ENCODE measurements at regions not wholly inside any gene's neighbourhood (a gene's known extent, or its start where the extent isn't known, plus 50 kb on each side); places are given as distances from the start of the nearest gene placed in this dataset.
"Not testable (repeated sequence)": the region's sequence is repeated elsewhere in the genome, so short reads cannot be mapped to it uniquely, and the experiment has no call there.

DNA sequence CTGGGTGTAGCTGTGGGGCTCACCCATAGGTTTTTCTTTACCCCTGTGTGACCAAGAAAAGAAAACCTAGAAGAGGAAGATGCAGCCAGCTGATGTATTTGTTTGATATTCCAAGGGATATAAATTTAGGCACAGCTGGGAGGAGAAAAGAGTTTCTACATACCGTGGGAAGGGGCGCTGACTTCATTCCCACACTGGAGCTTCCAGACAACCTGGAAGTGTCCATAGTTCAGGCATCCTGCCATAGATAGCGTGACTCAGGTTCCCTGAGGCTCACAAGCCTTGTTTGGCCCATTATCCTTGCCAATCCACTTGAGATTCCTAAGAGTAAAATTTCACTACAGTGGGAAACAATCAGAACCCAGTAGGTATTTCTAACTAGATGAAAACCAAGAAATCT, 371.7 kb upstream of the NRP1 start:
- no peak overlapping the region for H3K4me3 ChIP-seq (ENCODE audit: low read depth, low read length)
- TF ChIP-seq, protein P1, sequence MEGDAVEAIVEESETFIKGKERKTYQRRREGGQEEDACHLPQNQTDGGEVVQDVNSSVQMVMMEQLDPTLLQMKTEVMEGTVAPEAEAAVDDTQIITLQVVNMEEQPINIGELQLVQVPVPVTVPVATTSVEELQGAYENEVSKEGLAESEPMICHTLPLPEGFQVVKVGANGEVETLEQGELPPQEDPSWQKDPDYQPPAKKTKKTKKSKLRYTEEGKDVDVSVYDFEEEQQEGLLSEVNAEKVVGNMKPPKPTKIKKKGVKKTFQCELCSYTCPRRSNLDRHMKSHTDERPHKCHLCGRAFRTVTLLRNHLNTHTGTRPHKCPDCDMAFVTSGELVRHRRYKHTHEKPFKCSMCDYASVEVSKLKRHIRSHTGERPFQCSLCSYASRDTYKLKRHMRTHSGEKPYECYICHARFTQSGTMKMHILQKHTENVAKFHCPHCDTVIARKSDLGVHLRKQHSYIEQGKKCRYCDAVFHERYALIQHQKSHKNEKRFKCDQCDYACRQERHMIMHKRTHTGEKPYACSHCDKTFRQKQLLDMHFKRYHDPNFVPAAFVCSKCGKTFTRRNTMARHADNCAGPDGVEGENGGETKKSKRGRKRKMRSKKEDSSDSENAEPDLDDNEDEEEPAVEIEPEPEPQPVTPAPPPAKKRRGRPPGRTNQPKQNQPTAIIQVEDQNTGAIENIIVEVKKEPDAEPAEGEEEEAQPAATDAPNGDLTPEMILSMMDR (IDR thresholded peaks at IDR 0.05; ENCODE audit: low read depth, low read length, missing control alignments): no peak
- in situ Hi-C loops (cut with HindIII; ENCODE audit: low sequenced_read_pairs): no loop called here
- DNase-seq (ENCODE audit: low read depth): peak; percentile 85

DNA sequence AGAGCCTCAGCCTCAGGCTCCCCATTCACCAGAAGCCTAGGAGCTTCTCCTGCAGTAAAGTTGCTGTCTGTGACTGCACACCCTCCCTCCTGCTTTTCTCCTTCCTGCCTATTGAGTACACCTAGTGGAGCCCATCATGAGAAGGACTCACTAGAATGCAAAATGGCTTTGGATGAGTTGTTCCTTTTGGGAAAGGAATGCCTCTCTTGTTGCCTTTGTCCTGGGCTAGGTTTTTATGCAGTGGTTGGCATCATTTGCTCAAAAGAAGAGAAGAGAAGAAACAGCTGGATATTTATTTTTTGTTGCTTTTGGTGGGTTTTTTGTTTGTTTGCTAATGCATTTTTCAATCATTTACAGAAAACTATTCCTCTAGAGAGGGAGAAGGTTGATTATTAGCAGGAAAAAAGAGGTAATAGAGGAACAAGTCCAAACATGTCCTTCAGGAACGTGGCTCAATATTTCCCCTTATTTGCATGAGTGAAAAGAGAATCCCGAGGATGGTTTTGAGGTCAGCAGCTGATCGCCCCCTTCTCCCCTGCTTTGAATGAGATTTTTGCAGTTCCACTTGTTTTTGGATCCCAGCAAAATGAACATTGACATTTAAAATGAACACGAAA, 369.9 kb upstream of the NRP1 start:
- H3K4me3 ChIP-seq (ENCODE audit: low read depth, low read length): no peak overlapping the region
- in situ Hi-C loops (cut with HindIII; ENCODE audit: low sequenced_read_pairs): no loop called here
- TF ChIP-seq, protein P1 (IDR thresholded peaks at IDR 0.05; ENCODE audit: low read depth, low read length, missing control alignments): no peak
- DNase-seq (ENCODE audit: low read depth): no peak

DNA sequence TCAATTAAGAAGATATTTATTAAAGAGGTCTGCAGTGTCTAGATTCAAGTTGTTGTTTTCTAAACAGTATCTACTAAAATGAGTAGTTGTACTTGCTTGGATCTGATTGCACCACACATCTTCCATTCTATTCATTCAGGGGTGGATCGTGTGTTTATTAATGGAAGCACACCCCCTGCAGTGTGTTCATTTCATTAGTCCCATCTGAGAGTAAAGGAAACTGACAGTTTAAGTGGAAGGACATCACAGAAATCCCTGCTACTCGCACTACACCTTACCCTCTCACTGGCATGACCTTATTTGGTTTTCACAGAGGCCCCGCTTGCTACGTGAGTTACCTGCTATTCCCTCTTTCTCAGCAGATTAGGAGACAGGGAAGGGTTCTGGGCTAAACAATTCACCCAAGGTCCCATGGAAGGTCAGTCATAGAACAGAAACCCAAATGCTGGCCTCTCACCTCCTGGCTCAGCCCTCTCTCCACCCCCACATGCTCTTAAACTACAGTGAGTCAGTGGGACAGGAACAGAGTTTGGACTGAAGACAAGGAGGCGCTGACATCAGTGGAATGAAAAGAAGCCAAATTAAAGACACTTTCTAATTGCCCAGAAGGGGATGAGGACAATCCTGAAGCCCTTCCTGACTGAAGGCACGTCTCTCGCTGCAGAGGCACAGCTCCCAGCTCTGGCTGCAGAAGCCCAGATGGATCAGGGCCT, 369.2 kb upstream of the NRP1 start:
- TF ChIP-seq, protein P1 (IDR thresholded peaks at IDR 0.05; ENCODE audit: low read depth, low read length, missing control alignments): no peak
- in situ Hi-C loops (cut with HindIII; ENCODE audit: low sequenced_read_pairs): no loop called here
- DNase-seq (ENCODE audit: low read depth): no peak
- H3K4me3 ChIP-seq (ENCODE audit: low read depth, low read length): no peak overlapping the region

DNA sequence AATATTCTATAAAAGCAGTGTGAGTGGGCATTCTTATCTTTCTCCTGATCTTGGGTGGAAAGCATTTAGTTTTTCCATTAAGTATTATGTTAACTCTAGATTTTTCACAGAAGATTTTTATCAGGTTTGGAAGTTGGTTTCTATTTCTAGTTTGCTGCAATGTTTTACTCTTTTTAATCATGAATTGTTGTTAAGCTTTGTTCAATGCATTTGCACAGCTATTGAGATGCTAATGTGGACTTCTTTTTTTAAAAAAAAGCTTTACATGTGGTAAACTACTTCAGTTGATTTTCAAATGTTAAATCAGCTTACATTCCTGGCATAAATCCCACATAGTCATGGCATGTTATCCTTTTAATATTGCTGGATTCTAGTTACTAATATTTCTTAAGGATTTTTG, 363.6 kb upstream of the NRP1 start:
- TF ChIP-seq, protein P1 (IDR thresholded peaks at IDR 0.05; ENCODE audit: low read depth, low read length, missing control alignments): no peak
- no peak overlapping the region for H3K4me3 ChIP-seq (ENCODE audit: low read depth, low read length)
- DNase-seq (ENCODE audit: low read depth): no peak
- in situ Hi-C loops (cut with HindIII; ENCODE audit: low sequenced_read_pairs): no loop called here

DNA sequence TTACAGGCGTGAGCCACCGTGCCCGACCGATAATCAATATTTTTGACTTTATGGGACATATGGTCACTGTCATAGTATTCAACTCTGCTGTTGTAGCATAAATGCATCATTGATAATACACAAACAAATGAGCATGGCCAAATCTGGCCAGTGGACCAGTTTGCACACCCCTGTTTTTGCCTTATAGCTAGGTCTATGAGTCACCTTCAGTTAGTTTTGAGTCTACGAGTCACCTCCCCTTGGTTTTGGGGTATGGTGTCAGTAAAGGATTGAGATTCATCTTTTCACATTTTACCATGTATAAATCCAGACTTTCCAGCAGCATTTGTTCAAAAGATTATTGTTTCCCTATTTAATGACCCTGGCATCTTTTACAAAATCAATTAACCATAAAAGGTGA, 362.5 kb upstream of the NRP1 start:
- TF ChIP-seq, protein P1 (IDR thresholded peaks at IDR 0.05; ENCODE audit: low read depth, low read length, missing control alignments): no peak
- no peak overlapping the region for H3K4me3 ChIP-seq (ENCODE audit: low read depth, low read length)
- no peak for DNase-seq (ENCODE audit: low read depth)
- in situ Hi-C loops (cut with HindIII; ENCODE audit: low sequenced_read_pairs): no loop called here

DNA sequence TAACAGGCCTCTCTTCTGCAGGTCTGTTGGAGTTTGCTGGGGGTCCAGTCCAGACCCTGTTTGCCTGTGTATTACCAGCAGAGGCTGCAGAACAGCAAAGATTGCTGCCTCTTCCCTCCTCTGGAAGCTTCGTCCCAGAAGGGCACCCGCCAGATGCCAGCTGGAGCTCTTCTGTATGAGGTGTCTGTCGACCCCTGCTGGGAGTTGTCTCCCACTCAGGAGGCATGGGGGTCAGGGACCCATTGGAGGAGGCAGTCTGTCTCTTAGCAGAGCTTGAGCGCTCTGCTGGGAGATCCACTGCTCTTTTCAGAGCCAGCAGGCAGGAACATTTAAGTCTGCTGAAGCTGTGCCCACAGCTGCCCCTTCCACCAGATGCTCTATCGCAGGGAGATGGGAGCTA, 361.1 kb upstream of the NRP1 start:
- TF ChIP-seq, protein P1 (IDR thresholded peaks at IDR 0.05; ENCODE audit: low read depth, low read length, missing control alignments): no peak
- no peak overlapping the region for H3K4me3 ChIP-seq (ENCODE audit: low read depth, low read length)
- in situ Hi-C loops (cut with HindIII; ENCODE audit: low sequenced_read_pairs): no loop called here
- DNase-seq (ENCODE audit: low read depth): no peak

DNA sequence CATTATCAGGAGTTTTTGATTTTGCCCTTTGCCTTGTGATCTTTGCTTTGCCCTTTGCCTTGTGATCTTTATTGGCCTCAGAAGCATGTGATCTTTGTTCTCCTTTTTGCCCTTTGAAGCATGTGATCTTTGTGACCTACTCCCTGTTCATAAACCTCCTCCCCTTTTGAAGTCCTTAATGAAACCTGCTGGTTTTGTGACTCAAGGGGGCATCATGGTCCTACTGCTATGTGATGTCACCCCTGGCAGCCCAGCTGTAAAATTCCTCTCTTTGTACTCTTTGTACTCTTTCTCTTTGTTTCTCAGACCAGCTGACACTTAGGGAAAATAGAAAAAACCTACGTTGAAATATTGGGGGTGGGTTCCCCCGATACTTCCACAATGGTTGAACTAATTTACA, 356.1 kb upstream of the NRP1 start:
- in situ Hi-C loops (cut with HindIII; ENCODE audit: low sequenced_read_pairs); H3K4me3 ChIP-seq (ENCODE audit: low read depth, low read length); DNase-seq (ENCODE audit: low read depth): not testable (repeated sequence)

Measured in astrocyte of the cerebellum (primary cell).